IMR-90 (cell line): ENCODE measurements at regions not wholly inside any gene's neighbourhood (a gene's known extent, or its start where the extent isn't known, plus 50 kb on each side); places are given as distances from the start of the nearest gene placed in this dataset.

Experiments used
- ATAC-seq: fragments of 200-7000 bp; cut with Tn5 transposase; 2 replicates; pipeline ENCODE4 v1.9.1; 2020; ENCODE audit warnings: low read depth, mild to moderate bottlenecking, moderate library complexity
- BruUV-seq: library from RNA; stranded (reverse); fragments of 400-500 nt; replicated peaks from 2 replicates; lab custom pipeline; 2021; lab: Mats Ljungman, UMichigan
- CTCF ChIA-PET: fragments of 300-600 bp; formaldehyde crosslinking; extraction: SDS; loops from one replicate; lab custom pipeline; 2021; ENCODE audit warnings: antibody characterized with exemption; lab: Yijun Ruan, JAX
- POLR2A ChIA-PET: fragments of 300-600 bp; sonication (Branson Sonifier 250); formaldehyde crosslinking; loops from one replicate; lab custom pipeline; 2022; ENCODE audit warnings: antibody characterized with exemption; ENCODE audit not compliant: unreplicated experiment; lab: Charles Lee
- DNase-seq: peaks from one replicate; pipeline ENCODE4 v3.0.0; 2013
- H2AFZ ChIP-seq: replicated peaks from 2 replicates; pipeline ENCODE3; 2013; ENCODE audit warnings: low read length, mild to moderate bottlenecking; ENCODE audit not compliant: poor library complexity
- H2AK5ac ChIP-seq: 2 replicates; pipeline ENCODE4 v1.6.1; 2013; ENCODE audit warnings: low read depth, low read length, inconsistent platforms
- H2AK9ac ChIP-seq: replicated peaks from 2 replicates; pipeline ENCODE3; 2013; ENCODE audit warnings: mild to moderate bottlenecking, low read depth, low read length, moderate library complexity; ENCODE audit not compliant: poor library complexity
- H2BK120ac ChIP-seq: 2 replicates; pipeline ENCODE4 v1.6.1; 2013; ENCODE audit warnings: low read depth, low read length, inconsistent platforms
- H2BK15ac ChIP-seq: 3 replicates; pipeline ENCODE4 v1.6.1; 2013; ENCODE audit warnings: low read depth, low read length, inconsistent platforms
- H2BK20ac ChIP-seq: 2 replicates; pipeline ENCODE4 v1.6.1; 2013; ENCODE audit warnings: low read depth, mild to moderate bottlenecking, inconsistent platforms, low read length, moderate library complexity
- H2BK5ac ChIP-seq: 2 replicates; pipeline ENCODE4 v1.6.1; 2013; ENCODE audit warnings: mild to moderate bottlenecking, low read depth, low read length, inconsistent platforms; ENCODE audit not compliant: poor library complexity, severe bottlenecking
- H3K14ac ChIP-seq: replicated peaks from 2 replicates; pipeline ENCODE4 v1.6.1; 2013; ENCODE audit warnings: low read depth, low read length, inconsistent platforms
- H3K18ac ChIP-seq: 2 replicates; pipeline ENCODE4 v1.6.1; 2013; ENCODE audit warnings: low read depth, low read length, control low read depth
- H3K23ac ChIP-seq: 2 replicates; pipeline ENCODE4 v1.6.1; 2013; ENCODE audit warnings: low read depth, low read length, inconsistent platforms
- H3K27ac ChIP-seq: 2 replicates; pipeline ENCODE4 v1.5.1; 2013; ENCODE audit warnings: mild to moderate bottlenecking, control low read depth, low read length; ENCODE audit not compliant: insufficient read depth
- H3K27me3 ChIP-seq: 2 replicates; pipeline ENCODE4 v1.6.1; 2013; ENCODE audit warnings: low read length; ENCODE audit not compliant: control insufficient read depth, insufficient read depth
- H3K36me3 ChIP-seq: 2 replicates; pipeline ENCODE4 v1.6.1; 2013; ENCODE audit warnings: low read length, mixed read lengths; ENCODE audit not compliant: control insufficient read depth, insufficient read depth
- H3K4ac ChIP-seq: 2 replicates; pipeline ENCODE4 v1.6.1; 2013; ENCODE audit warnings: low read depth, low read length, inconsistent platforms
- H3K4me1 ChIP-seq: 2 replicates; pipeline ENCODE4 v1.6.1; 2013; ENCODE audit warnings: low read length, mixed read lengths; ENCODE audit not compliant: control insufficient read depth, insufficient read depth
- H3K4me2 ChIP-seq: 2 replicates; pipeline ENCODE4 v1.6.1; 2013; ENCODE audit warnings: low read depth, mild to moderate bottlenecking, control low read depth, low read length, moderate library complexity
- H3K4me3 ChIP-seq: 2 replicates; pipeline ENCODE4 v1.5.1; 2013; ENCODE audit warnings: low read depth, mild to moderate bottlenecking, control low read depth, low read length, moderate library complexity; ENCODE audit not compliant: insufficient read depth
- H3K56ac ChIP-seq: 2 replicates; pipeline ENCODE4 v1.6.1; 2013; ENCODE audit warnings: low read length, inconsistent platforms; ENCODE audit not compliant: insufficient read depth; ENCODE audit errors: extremely low read depth
- H3K79me1 ChIP-seq, 2 experiments: 2 replicates each; pipeline ENCODE4 v1.6.1; 2013; ENCODE audit warnings: low read length in 2 of 2, inconsistent platforms in 1 of 2, low read depth in 1 of 2
- H3K9ac ChIP-seq: 2 replicates; pipeline ENCODE4 v1.6.1; 2013; ENCODE audit warnings: low read depth, low read length, control low read depth
- H3K9me1 ChIP-seq: 2 replicates; pipeline ENCODE4 v1.6.1; 2013; ENCODE audit warnings: low read length, inconsistent platforms; ENCODE audit not compliant: insufficient read depth
- H3K9me3 ChIP-seq: 2 replicates; pipeline ENCODE4 v1.6.1; 2013; ENCODE audit warnings: low read length; ENCODE audit not compliant: control insufficient read depth, insufficient read depth
- H4K20me1 ChIP-seq: 2 replicates; pipeline ENCODE4 v1.6.1; 2013; ENCODE audit warnings: low read length, inconsistent platforms; ENCODE audit not compliant: insufficient read depth
- H4K5ac ChIP-seq: 2 replicates; pipeline ENCODE4 v1.6.1; 2013; ENCODE audit warnings: mild to moderate bottlenecking, low read depth, low read length, control low read depth
- H4K8ac ChIP-seq, 2 experiments: 2 replicates each; pipeline ENCODE4 v1.6.1; 2013; ENCODE audit warnings: low read depth in 2 of 2, low read length in 2 of 2, control low read depth in 1 of 2, inconsistent platforms in 1 of 2
- H4K91ac ChIP-seq: 2 replicates; pipeline ENCODE4 v1.6.1; 2013; ENCODE audit warnings: low read depth, low read length, inconsistent platforms; ENCODE audit not compliant: insufficient read depth
- BHLHE40 ChIP-seq: fragments of 150-350 bp; IDR thresholded peaks from 2 replicates; pipeline ENCODE4 v1.6.1; 2016; ENCODE audit warnings: mild to moderate bottlenecking, low read depth, low read length
- CEBPB ChIP-seq: IDR thresholded peaks from 2 replicates; pipeline ENCODE4 v1.6.1; 2012; ENCODE audit warnings: low read depth, low read length, improper control_type of control experiment
- CHD1 ChIP-seq: IDR thresholded peaks from 2 replicates; pipeline ENCODE4 v1.6.1; 2012; ENCODE audit warnings: low read depth, low read length, improper control_type of control experiment
- CTCF ChIP-seq: conservative IDR thresholded peaks from 2 replicates; pipeline ENCODE4 v1.5.1; 2012; ENCODE audit warnings: mild to moderate bottlenecking, low read depth, low read length, improper control_type of control experiment
- ELK1 ChIP-seq: fragments of 150-350 bp; IDR thresholded peaks from 2 replicates; pipeline ENCODE4 v1.6.1; 2016; ENCODE audit warnings: low read depth, mild to moderate bottlenecking, low read length, moderate library complexity, borderline replicate concordance
- FOS ChIP-seq: fragments of 150-350 bp; IDR thresholded peaks from 2 replicates; pipeline ENCODE4 v1.6.1; 2016; ENCODE audit warnings: low read depth, low read length
- MAFK ChIP-seq: IDR thresholded peaks from 2 replicates; pipeline ENCODE4 v1.6.1; 2012; ENCODE audit warnings: low read depth, low read length, improper control_type of control experiment
- MAZ ChIP-seq: IDR thresholded peaks from 2 replicates; pipeline ENCODE4 v1.6.1; 2012; ENCODE audit warnings: low read depth, mild to moderate bottlenecking, low read length, improper control_type of control experiment, moderate library complexity, borderline replicate concordance
- MXI1 ChIP-seq: IDR thresholded peaks from 2 replicates; pipeline ENCODE4 v1.6.1; 2012; ENCODE audit warnings: low read depth, mild to moderate bottlenecking, low read length, moderate library complexity, borderline replicate concordance
- NFE2L2 ChIP-seq: fragments of 150-350 bp; IDR thresholded peaks from 2 replicates; pipeline ENCODE4 v1.6.1; 2016; ENCODE audit warnings: low read depth, mild to moderate bottlenecking, low read length
- POLR2A ChIP-seq: IDR thresholded peaks from 2 replicates; pipeline ENCODE4 v1.6.1; 2012; ENCODE audit warnings: mild to moderate bottlenecking, low read depth, low read length
- RAD21 ChIP-seq: IDR thresholded peaks from 2 replicates; pipeline ENCODE4 v1.6.1; 2012; ENCODE audit warnings: low read length, improper control_type of control experiment
- RCOR1 ChIP-seq: IDR thresholded peaks from 2 replicates; pipeline ENCODE4 v1.6.1; 2012; ENCODE audit warnings: mild to moderate bottlenecking, low read length, improper control_type of control experiment; ENCODE audit not compliant: insufficient replicate concordance
- RFX5 ChIP-seq: IDR thresholded peaks from 2 replicates; pipeline ENCODE4 v1.8.0; 2012; ENCODE audit warnings: low read depth, mild to moderate bottlenecking, low read length, moderate library complexity
- SMC3 ChIP-seq: fragments of 150-350 bp; IDR thresholded peaks from 2 replicates; pipeline ENCODE4 v1.6.1; 2016; ENCODE audit warnings: low read depth, mild to moderate bottlenecking, antibody characterized with exemption, low read length, moderate library complexity
- USF2 ChIP-seq: fragments of 150-350 bp; IDR thresholded peaks from 2 replicates; pipeline ENCODE4 v1.6.1; 2017; ENCODE audit warnings: mild to moderate bottlenecking, antibody characterized with exemption, low read length, low read depth
- WGBS, 2 experiments: methylation state at CpG; one replicate each; pipeline versions ENCODE4 v1.1.5 to v1.1.7; 2013; ENCODE audit warnings: missing lambda C conversion rate in 2 of 2; ENCODE audit not compliant: insufficient read length in 1 of 2; ENCODE audit errors: extremely low coverage in 2 of 2; 5-methylcytosine and 5-hydroxymethylcytosine counted together
- dilution Hi-C: fragments of 300-500 bp; cut with HindIII; formaldehyde crosslinking; loops from one replicate; pipeline ENCODE4 v1.14.3; 2018; ENCODE audit warnings: low sequenced_read_pairs; ENCODE audit not compliant: unreplicated experiment
- in situ Hi-C: fragments of 300-500 bp; cut with MboI; formaldehyde crosslinking; loops from 3 replicates; pipeline ENCODE4 v1.14.3; 2019; ENCODE audit warnings: low sequenced_read_pairs, inconsistent platforms, mixed read lengths
- intact Hi-C: fragments of 100-400 bp; cut with micrococcal nuclease; formaldehyde crosslinking; loops from 2 replicates; pipeline ENCODE4 v1.10.0; 2022

GRCh38 chr20:19834783-19835182 is 76.7 kb downstream of the RIN2 start:
- in situ Hi-C loops, result no loop called here
- Histone ChIP-seq H4K5ac (0 out of 2 replicates have a peak overlapping the region, but pooled peaks have one; percentile 37), H2AK5ac (no peak overlapping the region), H3K4me2 (no peak overlapping the region), H3K9me3 (no peaks in the 10 kb centered on the region), H3K9me1 (peaks cover 5% of the 10 kb centered on the region), H3K36me3 (peaks cover 4% of the 10 kb centered on the region), H3K23ac (no peak overlapping the region), H4K20me1 (no peaks in the 10 kb centered on the region), H3K4me1 (peaks cover 14% of the 10 kb centered on the region), H2BK20ac (no peak overlapping the region), H3K18ac (no peak overlapping the region), H3K79me1 (peaks cover 0 to 33% of the 10 kb centered on the region in 2 experiments; a peak in 2 of 4 replicates), H4K91ac (0 out of 2 replicates have a peak overlapping the region, but pooled peaks have one; percentile 4), H3K56ac (no peak overlapping the region), H2AK9ac (no peak overlapping the region), H2BK5ac (no peak overlapping the region), H3K4ac (no peak overlapping the region), H3K4me3 (no peak overlapping the region), H4K8ac (peak overlapping the region in 1 of 2 experiments; percentile 61; a peak in 1 of 4 replicates), H2BK120ac (peak overlapping the region; percentile 48), H2AFZ (no peak overlapping the region), H3K27me3 (no peaks in the 10 kb centered on the region), H3K27ac (no peak overlapping the region), H2BK15ac (no peak overlapping the region), H3K9ac (no peak overlapping the region), H3K14ac (no peak overlapping the region)
- ChIA-PET CTCF (no interaction called here), POLR2A (no interaction called here)
- no peak for DNase-seq
- no TSS peak for BruUV-seq
- 100% methylated on average over 1 of the region's 1 CpG; no CpG with 5 or more reads in 1 of the 2 experiments for WGBS, 2 experiments
- dilution Hi-C loops, result no loop called here
- no peak for ATAC-seq
- intact Hi-C loops, result no loop called here
- no peak for TF ChIP-seq CHD1
- TF ChIP-seq RAD21, result no peak
- TF ChIP-seq USF2, result no peak
- TF ChIP-seq CTCF, result no peak
- TF ChIP-seq MXI1, result no peak
- no peak for TF ChIP-seq NFE2L2
- TF ChIP-seq RFX5, result no peak
- no peak for TF ChIP-seq MAZ
- TF ChIP-seq ELK1, result no peak
- TF ChIP-seq FOS, result no peak
- TF ChIP-seq SMC3, result no peak
- no peak for TF ChIP-seq POLR2A
- TF ChIP-seq RCOR1, result no peak
- TF ChIP-seq BHLHE40, result no peak
- TF ChIP-seq CEBPB, result no peak
- TF ChIP-seq MAFK, result no peak
